K562 (cell line): ENCODE measurements at regions not wholly inside any gene's neighbourhood (a gene's known extent, or its start where the extent isn't known, plus 50 kb on each side); places are given as distances from the start of the nearest gene placed in this dataset.
A peak's percentile ranks its signal among the peaks of the same experiment; 100 is the strongest.
"Not testable (repeated sequence)": the region's sequence is repeated elsewhere in the genome, so short reads cannot be mapped to it uniquely, and the experiment has no call there.

Source experiments
- ATAC-seq: fragments of 200-7000 bp; cut with Tn5 transposase; 3 replicates; pipeline ENCODE4 v1.9.1; 2020; ENCODE audit warnings: moderate library complexity
- BruUV-seq: library from RNA; stranded (reverse); fragments of 400-500 nt; replicated peaks from 2 replicates; lab custom pipeline; 2021; lab: Mats Ljungman, UMichigan
- CTCF ChIA-PET: fragments of 300-600 bp; formaldehyde crosslinking; extraction: SDS; loops from one replicate; lab custom pipeline; 2021; ENCODE audit warnings: low intra/inter-chr PET ratio; lab: Yijun Ruan, JAX
- POLR2A ChIA-PET: fragments of 300-600, 350-650 bp; sonication (Branson Sonifier 250); formaldehyde crosslinking; extraction: SDS; loops from one replicate; lab custom pipeline; 2021; ENCODE audit warnings: antibody characterized with exemption, inconsistent platforms; lab: Yijun Ruan, JAX
- DNase-seq, 4 experiments: peaks; one replicate each; pipeline versions ENCODE4 v3.0.0 to v3.0.0-alpha.2; 2011 to 2018; ENCODE audit warnings: low spot score in 3 of 4, mixed read lengths in 3 of 4; ENCODE audit errors: extremely low read depth in 1 of 4
- FAIRE-seq: peaks from 2 replicates; lab custom pipeline; 2011; peaks lifted over from hg19 to GRCh38; lab: Jason Lieb, UNC
- H2AFZ ChIP-seq: 2 replicates; pipeline ENCODE4 v1.6.0; 2011; ENCODE audit warnings: low read depth, low read length, control low read depth, inconsistent platforms
- H3K27ac ChIP-seq: fragments of 200-600 bp; 3 replicates; pipeline ENCODE4 v1.8.0; 2011; ENCODE audit warnings: low read depth, mild to moderate bottlenecking, control low read depth, inconsistent platforms, low read length, moderate library complexity, mixed read lengths; ENCODE audit errors: extremely low read depth
- H3K27me3 ChIP-seq, 2 experiments: fragments of 300-600 bp in 1 of 2; 2 replicates in 1 of 2; 3 replicates in 1 of 2; pipeline versions ENCODE4 v1.6.0 to v1.8.0; 2011; ENCODE audit warnings: inconsistent platforms in 2 of 2, low read length in 2 of 2, mild to moderate bottlenecking in 1 of 2, mixed read lengths in 1 of 2, moderate library complexity in 1 of 2; ENCODE audit not compliant: control insufficient read depth in 2 of 2, insufficient read depth in 2 of 2
- H3K36me3 ChIP-seq: fragments of 300-600 bp; 3 replicates; pipeline ENCODE4 v1.8.0; 2011; ENCODE audit warnings: mild to moderate bottlenecking, low read length, inconsistent platforms; ENCODE audit not compliant: control insufficient read depth, insufficient read depth
- H3K4me1 ChIP-seq, 2 experiments: fragments of 200-600 bp in 1 of 2; replicated peaks in 1 of 2; 2 replicates in 1 of 2; 3 replicates in 1 of 2; pipeline versions ENCODE4 v1.5.1 to v1.8.0; 2011; ENCODE audit warnings: inconsistent platforms in 2 of 2, low read length in 2 of 2, mild to moderate bottlenecking in 1 of 2, mixed read lengths in 1 of 2, moderate library complexity in 1 of 2; ENCODE audit not compliant: control insufficient read depth in 2 of 2, insufficient read depth in 2 of 2
- H3K4me2 ChIP-seq: 2 replicates; pipeline ENCODE4 v1.6.1; 2011; ENCODE audit warnings: low read length, control low read depth, inconsistent platforms, mixed read lengths; ENCODE audit not compliant: insufficient read depth
- H3K4me3 ChIP-seq: fragments of 200-600 bp; sonication (generic), shearing (Covaris generic); 2 replicates; pipeline ENCODE4 v1.5.1; 2016; ENCODE audit warnings: control low read depth, inconsistent platforms
- H3K79me2 ChIP-seq: fragments of 200-600 bp; 3 replicates; pipeline ENCODE4 v1.8.0; 2011; ENCODE audit warnings: low read length, inconsistent platforms; ENCODE audit not compliant: control insufficient read depth, insufficient read depth
- H3K9ac ChIP-seq, 2 experiments: 2 replicates each; pipeline versions ENCODE4 v1.6.0 to v1.6.1; 2011; ENCODE audit warnings: low read depth in 2 of 2, low read length in 2 of 2, control low read depth in 1 of 2, inconsistent platforms in 1 of 2, mild to moderate bottlenecking in 1 of 2, mixed read lengths in 1 of 2; ENCODE audit not compliant: insufficient read depth in 1 of 2
- H3K9me1 ChIP-seq: one replicate; pipeline ENCODE4 v1.6.0; 2011; ENCODE audit warnings: inconsistent platforms, mild to moderate bottlenecking, low read length, moderate library complexity; ENCODE audit not compliant: control insufficient read depth, insufficient read depth
- H3K9me3 ChIP-seq: replicated peaks from 2 replicates; pipeline ENCODE4 v1.5.1; 2011; ENCODE audit warnings: low read depth, low read length, inconsistent platforms; ENCODE audit not compliant: control insufficient read depth, insufficient read depth
- H4K20me1 ChIP-seq: replicated peaks from 2 replicates; pipeline ENCODE4 v1.6.1; 2011; ENCODE audit warnings: low read length, inconsistent platforms, mixed read lengths; ENCODE audit not compliant: control insufficient read depth, insufficient read depth
- ARHGAP35 ChIP-seq: fragments of 450-650 bp; IDR thresholded peaks from 2 replicates; pipeline ENCODE4 v1.6.1; 2018; ENCODE audit not compliant: partially characterized antibody
- ARID1B ChIP-seq: fragments of 450-650 bp; IDR thresholded peaks from 2 replicates; pipeline ENCODE4 v1.6.1; 2016; ENCODE audit warnings: antibody characterized with exemption, mild to moderate bottlenecking, inconsistent platforms
- CBFA2T2 ChIP-seq: fragments of 450-650 bp; conservative IDR thresholded peaks from 2 replicates; pipeline ENCODE4 v1.6.1; 2017; ENCODE audit warnings: mild to moderate bottlenecking
- CBFA2T3 ChIP-seq: fragments of 450-650 bp; IDR thresholded peaks from 2 replicates; pipeline ENCODE4 v1.6.1; 2017
- FOXK2 ChIP-seq, 2 experiments: fragments of 450-650 bp; IDR thresholded peaks in 1 of 2; conservative IDR thresholded peaks in 1 of 2; 2 replicates each; pipeline ENCODE4 v1.6.1; 2016; ENCODE audit warnings: low read depth in 2 of 2, mild to moderate bottlenecking in 1 of 2
- GATA2 ChIP-seq: sonication (generic); formaldehyde crosslinking; IDR thresholded peaks from 2 replicates; pipeline ENCODE4 v1.4.0; 2020; ENCODE audit warnings: mild to moderate bottlenecking, missing genetic modification reagents
- GATAD2A ChIP-seq: fragments of 450-650 bp; IDR thresholded peaks from 2 replicates; pipeline ENCODE4 v1.6.1; 2017
- KLF16 ChIP-seq: IDR thresholded peaks from 2 replicates; pipeline ENCODE4 v1.6.1; 2016; ENCODE audit warnings: antibody characterized with exemption
- PURB ChIP-seq: sonication (generic); formaldehyde crosslinking; IDR thresholded peaks from 2 replicates; pipeline ENCODE4 v1.9.0; 2021; ENCODE audit warnings: low read depth, mild to moderate bottlenecking, missing genetic modification reagents
- SMARCA4 ChIP-seq: fragments of 450-650 bp; IDR thresholded peaks from 2 replicates; pipeline ENCODE4 v1.6.1; 2016
- SOX6 ChIP-seq: fragments of 450-650 bp; IDR thresholded peaks from 2 replicates; pipeline ENCODE4 v1.6.1; 2014; ENCODE audit warnings: mild to moderate bottlenecking
- TAL1 ChIP-seq: fragments of 450-650 bp; IDR thresholded peaks from 2 replicates; pipeline ENCODE4 v1.6.1; 2016; ENCODE audit warnings: mild to moderate bottlenecking
- TBL1XR1 ChIP-seq, 2 experiments: IDR thresholded peaks; 2 replicates each; pipeline ENCODE4 v1.6.1; 2012; ENCODE audit warnings: improper control_type of control experiment in 2 of 2, low read length in 2 of 2, mild to moderate bottlenecking in 1 of 2
- TCF3 ChIP-seq: sonication (generic); formaldehyde crosslinking; IDR thresholded peaks from 2 replicates; pipeline ENCODE4 v1.4.0; 2020; ENCODE audit warnings: mild to moderate bottlenecking, missing genetic modification reagents
- TEAD4 ChIP-seq, 2 experiments: sonication (generic) in 1 of 2; formaldehyde crosslinking in 1 of 2; IDR thresholded peaks; 2 replicates each; pipeline versions ENCODE4 v1.6.1 to v1.8.0; 2012 to 2022; ENCODE audit warnings: borderline replicate concordance in 1 of 2, inconsistent platforms in 1 of 2, low read length in 1 of 2, mild to moderate bottlenecking in 1 of 2, missing genetic modification reagents in 1 of 2
- WGBS: fragments of 100-300 bp; shearing (Covaris generic); methylation state at CpG from one replicate; pipeline ENCODE4 v1.1.6; 2016; ENCODE audit warnings: low coverage, mixed read lengths; ENCODE audit not compliant: insufficient coverage; ENCODE audit errors: missing lambda C conversion rate; 5-methylcytosine and 5-hydroxymethylcytosine counted together
- in situ Hi-C: fragments of 300-500 bp; cut with MboI; formaldehyde crosslinking; loops from 4 replicates; pipeline ENCODE4 v1.15.0; 2018; ENCODE audit warnings: inconsistent platforms, mixed read lengths
- intact Hi-C: fragments of 100-400 bp; cut with micrococcal nuclease; formaldehyde crosslinking; loops from 2 replicates; pipeline ENCODE4 v1.14.2; 2022

DNA sequence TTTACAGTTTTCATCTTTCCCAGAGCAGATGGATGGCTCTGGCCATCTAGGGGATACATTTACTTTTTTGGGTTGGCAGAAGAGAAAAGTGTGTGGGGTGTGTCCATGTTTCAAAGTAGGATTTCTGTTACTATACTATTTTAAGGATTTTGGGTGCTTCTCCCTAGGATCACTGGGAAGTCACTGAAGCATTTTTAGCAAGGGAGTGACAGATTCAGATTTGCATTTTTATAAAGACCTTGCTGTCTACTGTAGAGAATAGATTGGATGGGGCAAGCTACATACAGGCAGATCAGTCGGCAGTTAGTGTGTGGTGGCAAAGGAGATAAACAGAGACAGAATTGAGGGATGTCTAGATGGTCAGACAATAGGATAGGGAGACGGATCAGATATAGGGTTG, 122.5 kb downstream of the TBX19 start:
- DNase-seq (peak in 1 of 4 experiments; percentile 12), FAIRE-seq (no peak), ATAC-seq (no peak)
- intact Hi-C loops (no loop called here), in situ Hi-C loops (no loop called here)
- peak overlapping the region; percentile 35; the same call in 2 of the 3 replicates for H3K27ac ChIP-seq
- peaks cover 9 to 64% of the 10 kb centered on the region in 2 experiments; a peak in 3 of 5 replicates for H3K4me1 ChIP-seq
- H2AFZ ChIP-seq: peak overlapping the region; percentile 66
- ChIA-PET POLR2A (interaction anchor here (1.0 to 1.4 kb wide), 2 partner anchors 11 to 181 kb away, joined by 3 to 5 read pairs; no protein-coding TSS in a partner anchor), CTCF (no interaction called here)
- H3K4me2 ChIP-seq: peak overlapping the region; percentile 27; the same call in 1 of the 2 replicates
- H3K9me3 ChIP-seq: no peaks in the 10 kb centered on the region
- peak overlapping the region in 1 of 2 experiments; percentile 22; a peak in 1 of 4 replicates for H3K9ac ChIP-seq
- H4K20me1 ChIP-seq: no peaks in the 10 kb centered on the region
- no peaks in the 10 kb centered on the region for H3K9me1 ChIP-seq
- 23% methylated on average over 2 of the region's 2 CpGs for WGBS
- TF ChIP-seq CBFA2T2 (0 out of 2 replicates have a peak, but pooled peaks have one; percentile 14), ARHGAP35 (no peak), CBFA2T3 (peak; percentile 47), PURB (CRISPR knock-in tag) (no peak)
- no peaks in the 10 kb centered on the region for H3K36me3 ChIP-seq
- H3K4me3 ChIP-seq: no peak overlapping the region
- no peaks in the 10 kb centered on the region for H3K27me3 ChIP-seq
- no peaks in the 10 kb centered on the region for H3K79me2 ChIP-seq
- no TSS peak for BruUV-seq

GRCh38 chr1:168402466-168402865, 121.8 kb downstream of the TBX19 start:
- intact Hi-C loops; H3K27me3 ChIP-seq; H3K9me1 ChIP-seq; BruUV-seq; H3K9me3 ChIP-seq; H3K4me3 ChIP-seq; H3K36me3 ChIP-seq; H3K79me2 ChIP-seq; H4K20me1 ChIP-seq; CTCF ChIA-PET; in situ Hi-C loops; TF ChIP-seq TEAD4 (CRISPR knock-in tag; IDR thresholded peaks at IDR 0.05; ENCODE audit: borderline replicate concordance): not testable (repeated sequence)
- H3K9ac ChIP-seq: peak overlapping the region in 1 of 2 experiments; percentile 22; a peak in 1 of 4 replicates
- peak overlapping the region; percentile 27; the same call in 1 of the 2 replicates for H3K4me2 ChIP-seq
- peak in 1 of 4 experiments; percentile 50 for DNase-seq
- WGBS: 8% methylated on average over 3 of the region's 3 CpGs
- TF ChIP-seq SOX6 (peak; percentile 22; the same call in 1 of the 2 replicates), CBFA2T3 (peak; percentile 68), TCF3 (peak; percentile 83), TBL1XR1 (IDR thresholded peaks at IDR 0.05; ENCODE audit: low read length in 2 of 2) (0 out of 4 replicates have a peak, but pooled peaks of 1 of the 2 experiments have one; percentile 9), GATAD2A (0 out of 2 replicates have a peak, but pooled peaks have one; percentile 43), TAL1 (peak; percentile 46; the same call in 1 of the 2 replicates), TEAD4 (IDR thresholded peaks at IDR 0.05; ENCODE audit: low read length) (peak; percentile 63), SMARCA4 (peak; percentile 59; the same call in 1 of the 2 replicates), GATA2 (CRISPR knock-in tag) (peak; percentile 52; the same call in 1 of the 2 replicates), KLF16 (peak; percentile 5; the same call in 1 of the 2 replicates), CBFA2T2 (peak; percentile 27), ARID1B (peak; percentile 64), FOXK2 (conservative IDR thresholded peaks at IDR 0.05 in 1 of 2, IDR thresholded peaks at IDR 0.05 in 1 of 2; ENCODE audit: low read depth in 2 of 2) (0 out of 4 replicates have a peak, but pooled peaks of 1 of the 2 experiments have one; percentile 15)
- POLR2A ChIA-PET: interaction anchor here (1.0 to 1.4 kb wide), 2 partner anchors 10 to 181 kb away, joined by 3 to 5 read pairs; no protein-coding TSS in a partner anchor
- peak overlapping the region; percentile 66 for H2AFZ ChIP-seq
- peak; percentile 75 for FAIRE-seq
- H3K4me1 ChIP-seq: peaks cover 9 to 71% of the 10 kb centered on the region in 2 experiments; a peak in 3 of 5 replicates
- ATAC-seq: peak; percentile 10; the same call in 1 of the 3 replicates
- peak overlapping the region; percentile 35; the same call in 2 of the 3 replicates for H3K27ac ChIP-seq
